Testis (tissue), 2 donors: ENCODE measurements at regions not wholly inside any gene's neighbourhood (a gene's known extent, or its start where the extent isn't known, plus 50 kb on each side); places are given as distances from the start of the nearest gene placed in this dataset.

Source experiments
- DNase-seq: peaks from one replicate; pipeline ENCODE4 v3.0.0-alpha.2; 2019
- H3K27ac ChIP-seq, 2 donors: fragments of 200-600 bp; sonication (generic); one replicate each; pipeline ENCODE4 v1.5.1; 2019
- H3K27me3 ChIP-seq: fragments of 200-600 bp; sonication (generic); one replicate; pipeline ENCODE4 v1.5.1; 2019
- H3K36me3 ChIP-seq: fragments of 200-600 bp; sonication (generic); one replicate; pipeline ENCODE4 v1.5.1; 2017; ENCODE audit warnings: low read depth; ENCODE audit errors: missing control alignments
- H3K4me1 ChIP-seq: fragments of 200-600 bp; sonication (generic); one replicate; pipeline ENCODE4 v1.5.1; 2019
- H3K4me3 ChIP-seq, 2 donors: fragments of 200-600 bp; sonication (generic); one replicate each; pipeline ENCODE4 v1.5.1; 2017 to 2019
- H3K9me3 ChIP-seq: fragments of 200-600 bp; sonication (generic); one replicate; pipeline ENCODE4 v1.5.1; 2017
- POLR2A ChIP-seq: fragments of 450-650 bp; IDR thresholded peaks from one replicate; pipeline ENCODE4 v1.6.1; 2017; ENCODE audit warnings: antibody characterized with exemption, mild to moderate bottlenecking, moderate library complexity
- WGBS, 2 donors: methylation state at CpG; one replicate each; pipeline ENCODE4 v1.1.5; 2018; 5-methylcytosine and 5-hydroxymethylcytosine counted together
- intact Hi-C: fragments of 100-400 bp; cut with DNase I; formaldehyde crosslinking; loops from one replicate; pipeline ENCODE4 v1.15.1; 2023; ENCODE audit warnings: low total_unique reads
- TF ChIP-seq, protein P1 (sequence below), 3 experiments: fragments of 450-650 bp in 2 of 3; fragments of 200-600 bp in 1 of 3; sonication (generic) in 1 of 3; IDR thresholded peaks; one replicate each; pipeline ENCODE4 v1.5.1; 2016 to 2019; ENCODE audit warnings: antibody characterized with exemption in 3 of 3, mild to moderate bottlenecking in 2 of 3, moderate library complexity in 1 of 3

DNA sequence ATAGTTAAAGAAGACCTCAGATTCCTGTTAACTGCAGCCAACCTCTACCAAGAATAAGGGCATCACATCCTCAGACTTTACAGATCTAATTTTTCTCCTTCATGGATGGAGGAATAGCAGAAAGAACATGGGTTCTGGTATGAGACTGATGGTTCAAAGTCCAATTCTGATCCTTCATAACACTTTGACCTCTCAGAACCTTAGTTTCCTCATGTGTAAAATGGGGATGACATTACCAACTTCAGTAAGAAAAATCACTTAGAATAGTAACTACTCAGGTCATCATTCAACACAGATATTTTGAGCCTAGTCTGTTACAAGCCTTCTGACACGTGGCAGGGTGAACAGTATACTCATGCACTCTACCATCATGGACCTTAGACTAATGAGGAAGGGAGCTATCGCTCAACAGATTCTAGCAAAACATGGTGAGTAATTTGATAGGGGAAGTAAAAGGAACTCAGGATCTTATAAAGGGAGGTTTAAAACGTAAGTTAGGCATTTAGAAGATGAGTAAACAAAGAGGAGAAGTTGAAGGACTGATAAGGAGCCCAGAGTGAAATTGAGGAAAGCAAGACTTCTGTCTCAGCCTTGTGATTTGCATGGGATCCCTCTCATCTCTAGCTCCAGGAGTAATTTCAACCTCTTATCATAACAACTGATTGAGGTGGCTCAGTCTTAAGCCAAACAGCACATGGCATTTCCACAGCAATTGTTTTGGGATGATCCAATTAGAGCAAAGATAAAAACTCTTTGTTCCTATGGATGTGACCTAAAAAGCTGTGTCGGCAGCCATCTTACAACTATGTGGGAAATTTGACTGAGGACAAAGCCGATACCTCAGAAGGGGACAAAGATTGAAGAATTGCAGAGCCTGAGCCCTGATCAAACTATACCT, 69.2 kb upstream of the TCF7L2 start:
- no peak overlapping the region for H3K27ac ChIP-seq
- no peaks in the 10 kb centered on the region for H3K4me1 ChIP-seq
- 82 to 86% methylated on average over 5 of the region's 5 CpGs for WGBS, 2 donors
- TF ChIP-seq, protein P1, sequence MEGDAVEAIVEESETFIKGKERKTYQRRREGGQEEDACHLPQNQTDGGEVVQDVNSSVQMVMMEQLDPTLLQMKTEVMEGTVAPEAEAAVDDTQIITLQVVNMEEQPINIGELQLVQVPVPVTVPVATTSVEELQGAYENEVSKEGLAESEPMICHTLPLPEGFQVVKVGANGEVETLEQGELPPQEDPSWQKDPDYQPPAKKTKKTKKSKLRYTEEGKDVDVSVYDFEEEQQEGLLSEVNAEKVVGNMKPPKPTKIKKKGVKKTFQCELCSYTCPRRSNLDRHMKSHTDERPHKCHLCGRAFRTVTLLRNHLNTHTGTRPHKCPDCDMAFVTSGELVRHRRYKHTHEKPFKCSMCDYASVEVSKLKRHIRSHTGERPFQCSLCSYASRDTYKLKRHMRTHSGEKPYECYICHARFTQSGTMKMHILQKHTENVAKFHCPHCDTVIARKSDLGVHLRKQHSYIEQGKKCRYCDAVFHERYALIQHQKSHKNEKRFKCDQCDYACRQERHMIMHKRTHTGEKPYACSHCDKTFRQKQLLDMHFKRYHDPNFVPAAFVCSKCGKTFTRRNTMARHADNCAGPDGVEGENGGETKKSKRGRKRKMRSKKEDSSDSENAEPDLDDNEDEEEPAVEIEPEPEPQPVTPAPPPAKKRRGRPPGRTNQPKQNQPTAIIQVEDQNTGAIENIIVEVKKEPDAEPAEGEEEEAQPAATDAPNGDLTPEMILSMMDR (IDR thresholded peaks at IDR 0.05), result no peak
- no peak for DNase-seq
- H3K4me3 ChIP-seq, result no peak overlapping the region
- H3K36me3 ChIP-seq, result no peaks in the 10 kb centered on the region
- no peaks in the 10 kb centered on the region for H3K9me3 ChIP-seq
- no peaks in the 10 kb centered on the region for H3K27me3 ChIP-seq
- intact Hi-C loops, result no loop called here

DNA sequence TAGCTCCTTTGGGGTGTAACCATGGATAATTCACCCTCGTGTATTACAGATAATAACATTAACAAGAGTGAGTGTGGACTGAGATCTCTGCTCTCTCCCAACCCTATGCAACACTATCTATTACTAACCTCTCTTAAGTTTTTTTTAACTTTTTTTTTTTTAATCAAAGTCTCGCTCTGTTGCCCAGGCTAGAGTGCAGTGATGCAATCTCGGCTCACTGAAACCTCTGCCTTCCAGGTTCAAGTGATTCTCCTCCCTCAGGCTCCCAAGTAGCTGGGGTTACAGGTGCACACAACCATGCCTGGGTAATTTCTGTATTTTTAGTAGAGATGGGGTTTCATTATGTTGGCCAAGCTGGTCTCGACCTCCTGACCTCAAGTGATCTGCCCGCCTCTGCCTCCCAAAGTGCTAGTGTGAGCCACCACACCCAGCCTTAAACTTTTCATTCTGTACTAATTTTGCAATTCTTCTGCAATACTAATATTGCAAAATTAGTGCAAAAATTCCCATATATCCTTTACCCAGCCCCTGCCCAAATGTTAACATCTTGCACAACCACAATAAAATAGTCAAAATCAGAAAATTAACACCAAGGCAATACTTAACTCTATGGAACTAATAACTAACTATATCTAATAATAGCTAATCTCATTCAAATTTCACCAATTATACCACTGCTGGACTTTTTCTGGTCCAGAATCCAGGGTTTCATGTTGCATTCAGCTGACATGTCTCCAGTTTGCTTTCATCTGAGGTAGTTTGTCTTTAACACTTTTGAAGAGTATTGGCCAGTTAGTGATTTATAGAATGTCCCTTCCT, 66.5 kb upstream of the TCF7L2 start:
- Histone ChIP-seq H3K4me3 (no peak overlapping the region), H3K4me1 (no peaks in the 10 kb centered on the region), H3K36me3 (no peaks in the 10 kb centered on the region), H3K9me3 (no peaks in the 10 kb centered on the region), H3K27me3 (no peaks in the 10 kb centered on the region), H3K27ac (no peak overlapping the region)
- WGBS, 2 donors, result 93% methylated on average over 5 of the region's 5 CpGs
- no peak for DNase-seq
- intact Hi-C loops, result no loop called here
- TF ChIP-seq, protein P1 (IDR thresholded peaks at IDR 0.05), result no peak
- TF ChIP-seq POLR2A, result no peak

DNA sequence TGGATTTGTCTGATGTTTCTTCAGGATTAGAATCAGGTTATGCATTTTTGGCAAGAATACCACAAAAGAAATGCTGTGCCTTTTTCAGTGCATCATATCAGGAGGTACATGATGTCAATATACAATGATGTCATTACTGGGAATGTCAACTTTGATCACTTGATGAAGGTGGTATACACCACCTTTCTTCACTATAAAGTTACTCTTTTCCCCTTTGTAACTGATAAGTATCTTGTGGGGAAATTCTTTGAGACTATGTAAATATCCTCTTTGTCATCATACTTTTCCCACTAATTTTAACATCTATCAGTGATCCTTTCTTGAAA, 65.9 kb upstream of the TCF7L2 start:
- no peaks in the 10 kb centered on the region for H3K27me3 ChIP-seq
- no peak overlapping the region for H3K4me3 ChIP-seq
- no peaks in the 10 kb centered on the region for H3K36me3 ChIP-seq
- H3K4me1 ChIP-seq, result no peaks in the 10 kb centered on the region
- H3K27ac ChIP-seq, result no peak overlapping the region
- TF ChIP-seq, protein P1 (IDR thresholded peaks at IDR 0.05), result no peak
- no peak for TF ChIP-seq POLR2A
- H3K9me3 ChIP-seq, result no peaks in the 10 kb centered on the region
- DNase-seq, result no peak
- intact Hi-C loops, result no loop called here

DNA sequence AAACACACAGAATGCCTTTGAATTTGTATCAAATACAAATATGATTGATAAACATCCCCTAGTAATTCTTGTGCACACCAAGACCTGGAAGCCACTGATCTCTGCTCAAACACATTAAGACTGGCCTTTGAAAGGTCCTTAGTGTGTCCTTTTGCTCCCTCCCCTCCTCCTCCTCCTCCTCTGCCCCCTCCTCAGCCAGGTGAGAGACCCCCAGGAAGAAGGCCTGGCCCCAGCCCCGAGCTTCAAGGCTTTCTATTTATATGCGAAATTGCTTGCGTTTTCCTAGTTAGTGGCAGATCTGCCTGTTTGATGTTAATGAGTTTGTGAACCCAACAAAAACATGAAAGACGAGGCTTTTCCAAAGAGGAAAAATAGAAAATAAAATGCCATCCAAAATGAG, 63.6 kb upstream of the TCF7L2 start:
- Histone ChIP-seq H3K27ac (no peak overlapping the region), H3K36me3 (no peaks in the 10 kb centered on the region), H3K27me3 (no peaks in the 10 kb centered on the region), H3K9me3 (no peaks in the 10 kb centered on the region), H3K4me1 (no peaks in the 10 kb centered on the region), H3K4me3 (no peak overlapping the region)
- intact Hi-C loops, result no loop called here
- TF ChIP-seq, protein P1 (IDR thresholded peaks at IDR 0.05), result no peak
- TF ChIP-seq POLR2A, result no peak
- 87 to 90% methylated on average over 4 of the region's 4 CpGs for WGBS, 2 donors
- DNase-seq, result no peak
